NB4 (cell line): ENCODE measurements at regions not wholly inside any gene's neighbourhood (a gene's known extent, or its start where the extent isn't known, plus 50 kb on each side); places are given as distances from the start of the nearest gene placed in this dataset.

ENCODE experiments used
- DNase-seq: peaks from one replicate; pipeline ENCODE4 v3.0.0; 2010; ENCODE audit warnings: low read depth
- H3K4me3 ChIP-seq: one replicate; pipeline ENCODE4 v1.5.1; 2011; ENCODE audit warnings: mild to moderate bottlenecking, low read depth, low read length, moderate library complexity
- MYC ChIP-seq: IDR thresholded peaks from 2 replicates; pipeline ENCODE4 v1.6.1; 2011; ENCODE audit warnings: low read depth, low read length
- POLR2A ChIP-seq: IDR thresholded peaks from 2 replicates; pipeline ENCODE4 v1.6.1; 2011; ENCODE audit warnings: mild to moderate bottlenecking; ENCODE audit not compliant: insufficient read length; ENCODE audit errors: extremely low read depth
- TF ChIP-seq, protein P1 (sequence below): IDR thresholded peaks from one replicate; pipeline ENCODE4 v1.5.1; 2012; ENCODE audit warnings: low read depth, low read length
- TF ChIP-seq, protein P2 (sequence below): IDR thresholded peaks from 2 replicates; pipeline ENCODE4 v1.6.1; 2011; ENCODE audit warnings: low read depth, low read length

DNA sequence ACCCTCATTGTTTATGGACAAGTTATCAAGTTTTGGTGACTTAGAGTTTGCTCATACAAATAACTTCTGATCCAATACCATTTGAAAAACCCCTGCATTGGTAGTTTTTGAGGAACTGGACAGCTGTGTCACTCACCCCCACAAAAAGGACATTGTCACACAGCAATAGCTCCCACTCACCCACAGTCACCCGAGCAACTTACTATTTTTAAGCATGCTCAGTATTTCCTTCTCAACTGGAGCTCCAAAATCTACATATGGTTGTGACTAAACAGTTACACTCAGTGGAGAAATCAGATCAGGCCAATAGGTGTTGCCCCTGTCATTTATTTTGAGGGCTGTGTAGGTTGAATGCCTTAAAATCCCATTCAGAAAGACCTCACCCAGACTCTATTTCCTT, 165.2 kb upstream of the AUTS2 start:
- TF ChIP-seq POLR2A (no peak), MYC (no peak)
- TF ChIP-seq, protein P1, sequence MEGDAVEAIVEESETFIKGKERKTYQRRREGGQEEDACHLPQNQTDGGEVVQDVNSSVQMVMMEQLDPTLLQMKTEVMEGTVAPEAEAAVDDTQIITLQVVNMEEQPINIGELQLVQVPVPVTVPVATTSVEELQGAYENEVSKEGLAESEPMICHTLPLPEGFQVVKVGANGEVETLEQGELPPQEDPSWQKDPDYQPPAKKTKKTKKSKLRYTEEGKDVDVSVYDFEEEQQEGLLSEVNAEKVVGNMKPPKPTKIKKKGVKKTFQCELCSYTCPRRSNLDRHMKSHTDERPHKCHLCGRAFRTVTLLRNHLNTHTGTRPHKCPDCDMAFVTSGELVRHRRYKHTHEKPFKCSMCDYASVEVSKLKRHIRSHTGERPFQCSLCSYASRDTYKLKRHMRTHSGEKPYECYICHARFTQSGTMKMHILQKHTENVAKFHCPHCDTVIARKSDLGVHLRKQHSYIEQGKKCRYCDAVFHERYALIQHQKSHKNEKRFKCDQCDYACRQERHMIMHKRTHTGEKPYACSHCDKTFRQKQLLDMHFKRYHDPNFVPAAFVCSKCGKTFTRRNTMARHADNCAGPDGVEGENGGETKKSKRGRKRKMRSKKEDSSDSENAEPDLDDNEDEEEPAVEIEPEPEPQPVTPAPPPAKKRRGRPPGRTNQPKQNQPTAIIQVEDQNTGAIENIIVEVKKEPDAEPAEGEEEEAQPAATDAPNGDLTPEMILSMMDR, result no peak
- TF ChIP-seq, protein P2, sequence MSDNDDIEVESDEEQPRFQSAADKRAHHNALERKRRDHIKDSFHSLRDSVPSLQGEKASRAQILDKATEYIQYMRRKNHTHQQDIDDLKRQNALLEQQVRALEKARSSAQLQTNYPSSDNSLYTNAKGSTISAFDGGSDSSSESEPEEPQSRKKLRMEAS, result no peak
- no peak for DNase-seq

DNA sequence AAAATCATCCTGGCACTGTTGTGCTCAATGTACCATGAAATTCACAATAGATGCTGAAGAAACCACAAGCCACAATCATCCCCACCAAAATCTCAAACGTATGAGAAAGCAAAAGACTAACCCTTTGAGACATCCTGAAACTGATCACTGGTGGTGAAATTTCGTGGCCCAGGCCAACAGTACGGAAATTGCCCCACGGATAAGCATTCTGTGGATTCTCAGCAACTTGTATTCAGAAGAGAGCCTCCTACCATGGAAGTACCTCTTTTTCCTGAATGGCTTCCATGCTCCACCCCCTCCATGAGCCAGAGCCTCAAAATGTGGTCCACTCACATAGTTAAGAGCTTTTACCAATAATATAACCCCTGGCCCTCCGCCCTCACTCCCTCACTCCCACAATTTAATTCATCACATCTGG, 163.9 kb upstream of the AUTS2 start:
- TF ChIP-seq, protein P1, result no peak
- TF ChIP-seq POLR2A, result no peak
- no peak for TF ChIP-seq MYC
- TF ChIP-seq, protein P2, result no peak
- no peak overlapping the region for H3K4me3 ChIP-seq
- no peak for DNase-seq

More for the DNA sequence above, 165.2 kb upstream of the AUTS2 start:
- H3K4me3 ChIP-seq, result no peak overlapping the region

DNA sequence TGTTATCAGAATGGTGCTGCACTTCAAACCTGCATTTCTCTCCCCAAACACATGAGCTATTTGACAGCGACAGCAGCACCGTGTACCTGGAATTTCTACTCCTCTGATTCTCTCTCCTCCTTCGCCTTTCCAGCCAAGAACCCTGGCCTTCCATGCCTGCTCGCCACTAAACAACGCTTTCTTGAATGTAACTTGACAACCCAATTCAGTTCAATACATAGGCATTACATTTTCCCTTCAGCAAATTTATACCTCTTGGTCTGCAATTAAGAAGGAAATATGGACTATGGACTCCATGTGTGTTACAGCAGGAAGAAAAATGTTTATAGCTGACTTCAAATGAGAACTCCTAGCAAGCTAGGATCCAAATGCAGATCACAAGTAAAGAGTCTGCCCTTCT, 162.6 kb upstream of the AUTS2 start:
- DNase-seq, result no peak
- H3K4me3 ChIP-seq, result no peak overlapping the region
- TF ChIP-seq, protein P1, result no peak
- TF ChIP-seq POLR2A (no peak), MYC (no peak)
- TF ChIP-seq, protein P2, result no peak

DNA sequence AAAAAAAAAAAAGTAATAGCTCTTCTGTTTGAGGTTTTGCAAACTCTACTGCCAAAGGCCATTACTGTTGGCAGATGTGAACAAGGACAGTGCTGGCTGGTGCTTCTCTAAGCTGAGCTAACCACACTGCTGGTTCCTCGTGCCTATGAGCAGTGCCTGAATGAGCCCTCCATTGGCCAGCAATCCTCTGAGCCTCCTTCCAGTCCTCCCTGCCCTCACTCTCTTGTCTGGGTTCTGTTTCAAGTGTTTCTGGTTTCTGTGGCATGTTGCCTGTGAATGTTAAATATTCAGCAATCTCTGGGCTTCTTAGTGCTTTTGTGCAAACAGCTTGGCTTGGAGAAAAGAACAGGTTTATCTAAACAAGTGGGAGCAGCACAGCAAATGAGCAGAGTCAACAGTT, 161.3 kb upstream of the AUTS2 start:
- TF ChIP-seq, protein P1, result no peak
- TF ChIP-seq, protein P2, result no peak
- TF ChIP-seq MYC, result no peak
- no peak for TF ChIP-seq POLR2A
- DNase-seq, result no peak
- no peak overlapping the region for H3K4me3 ChIP-seq

DNA sequence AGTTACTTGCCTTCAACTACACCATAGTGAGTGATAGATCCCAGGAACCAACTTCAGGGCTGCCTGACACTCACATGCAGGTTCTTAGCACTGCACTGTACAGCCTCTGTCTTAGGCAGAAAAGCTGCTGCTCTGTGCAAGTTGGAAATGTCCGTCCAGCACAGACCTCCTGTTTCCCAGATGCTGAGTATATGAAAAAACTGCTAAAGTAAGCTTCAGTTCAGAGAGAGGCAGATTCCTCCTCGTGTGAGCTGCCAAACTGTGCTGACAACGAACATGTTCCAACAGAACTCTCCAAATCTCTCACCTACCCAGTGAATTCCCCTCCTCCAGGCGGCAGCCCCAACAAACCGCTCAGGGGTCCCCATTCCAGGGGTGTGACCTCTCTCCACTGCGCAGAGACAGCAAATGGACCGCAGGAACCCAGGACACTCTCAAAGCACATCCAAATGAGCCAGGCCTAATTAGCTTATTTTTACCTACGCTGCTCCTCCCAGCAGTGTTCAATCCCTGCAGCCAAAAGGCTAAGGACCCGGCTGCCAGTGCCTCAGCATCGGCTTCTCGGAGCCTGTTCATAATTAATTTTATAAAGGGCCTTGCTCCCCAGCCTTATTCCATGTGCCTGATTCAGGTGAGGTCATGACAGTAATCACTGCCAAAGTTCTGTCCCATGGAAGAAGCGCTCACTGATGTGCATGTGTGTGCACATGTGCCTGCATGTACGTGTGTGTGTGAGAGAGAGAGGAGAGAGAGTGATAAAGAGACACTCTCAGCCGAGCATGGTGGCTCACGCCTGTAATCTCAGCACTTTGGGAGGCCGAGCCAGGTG, 159.5 kb upstream of the AUTS2 start:
- TF ChIP-seq, protein P2, result no peak
- TF ChIP-seq POLR2A, result no peak
- TF ChIP-seq, protein P1, result no peak
- no peak for TF ChIP-seq MYC
- no peak overlapping the region for H3K4me3 ChIP-seq
- DNase-seq, result no peak
